Keratinocyte (primary cell): ENCODE measurements at regions not wholly inside any gene's neighbourhood (a gene's known extent, or its start where the extent isn't known, plus 50 kb on each side); places are given as distances from the start of the nearest gene placed in this dataset.

Experiments
- DNase-seq: peaks from one replicate; pipeline ENCODE4 v3.0.0-alpha.2; 2011; ENCODE audit warnings: low read depth, missing footprints, low spot score
- FAIRE-seq: peaks from 2 replicates; lab custom pipeline; 2011; peaks lifted over from hg19 to GRCh38; lab: Jason Lieb, UNC
- H2AFZ ChIP-seq: 2 replicates; pipeline ENCODE4 v1.6.0; 2012; ENCODE audit warnings: low read length, control low read depth, inconsistent platforms; ENCODE audit not compliant: control insufficient read depth
- H3K27ac ChIP-seq: 2 replicates; pipeline ENCODE4 v1.5.1; 2011; ENCODE audit warnings: low read length; ENCODE audit not compliant: control insufficient read depth, insufficient read depth
- H3K27me3 ChIP-seq: 3 replicates; pipeline ENCODE4 v1.6.0; 2011; ENCODE audit warnings: low read length; ENCODE audit not compliant: control insufficient read depth, insufficient read depth; ENCODE audit errors: extremely low read depth
- H3K36me3 ChIP-seq, 2 experiments: 2 replicates in 1 of 2; 3 replicates in 1 of 2; pipeline ENCODE4 v1.5.1; 2011; ENCODE audit warnings: low read length in 2 of 2, mild to moderate bottlenecking in 1 of 2; ENCODE audit not compliant: control insufficient read depth in 2 of 2, insufficient read depth in 2 of 2; ENCODE audit errors: extremely low read depth in 1 of 2
- H3K4me1 ChIP-seq: 3 replicates; pipeline ENCODE4 v1.5.1; 2011; ENCODE audit warnings: low read length; ENCODE audit not compliant: control insufficient read depth, insufficient read depth; ENCODE audit errors: extremely low read depth
- H3K4me2 ChIP-seq: 3 replicates; pipeline ENCODE4 v1.6.0; 2011; ENCODE audit warnings: low read depth, low read length; ENCODE audit not compliant: control insufficient read depth, insufficient read depth; ENCODE audit errors: extremely low read depth
- H3K4me3 ChIP-seq, 3 experiments: fragments of 200-600 bp in 1 of 3; sonication (generic) in 1 of 3; 2 replicates in 2 of 3; 3 replicates in 1 of 3; pipeline ENCODE4 v1.5.1; 2011 to 2016; ENCODE audit warnings: low read length in 3 of 3, mild to moderate bottlenecking in 3 of 3, control low read depth in 2 of 3, inconsistent platforms in 1 of 3, low read depth in 1 of 3, mixed read lengths in 1 of 3, mixed run types in 1 of 3, moderate library complexity in 1 of 3; ENCODE audit not compliant: control insufficient read depth in 2 of 3, insufficient read depth in 2 of 3; ENCODE audit errors: extremely low read depth in 1 of 3
- H3K79me2 ChIP-seq: 2 replicates; pipeline ENCODE4 v1.6.0; 2012; ENCODE audit warnings: low read length; ENCODE audit not compliant: control insufficient read depth, insufficient read depth
- H3K9ac ChIP-seq: 3 replicates; pipeline ENCODE4 v1.6.0; 2011; ENCODE audit warnings: low read length; ENCODE audit not compliant: control insufficient read depth, insufficient read depth; ENCODE audit errors: extremely low read depth
- H3K9me1 ChIP-seq: 3 replicates; pipeline ENCODE4 v1.6.0; 2011; ENCODE audit warnings: low read length; ENCODE audit not compliant: control insufficient read depth, insufficient read depth; ENCODE audit errors: extremely low read depth
- H3K9me3 ChIP-seq: 2 replicates; pipeline ENCODE4 v1.5.1; 2012; ENCODE audit warnings: low read depth, low read length; ENCODE audit not compliant: control insufficient read depth
- H4K20me1 ChIP-seq: 3 replicates; pipeline ENCODE4 v1.6.0; 2011; ENCODE audit warnings: low read length; ENCODE audit not compliant: control insufficient read depth, insufficient read depth; ENCODE audit errors: extremely low read depth
- EZH2 ChIP-seq: IDR thresholded peaks from one replicate; pipeline ENCODE4 v1.6.1; 2012; ENCODE audit warnings: inconsistent platforms, mild to moderate bottlenecking, low read length, moderate library complexity
- dilution Hi-C: fragments of 300-500 bp; cut with MboI; formaldehyde crosslinking; loops from one replicate; pipeline ENCODE4 v1.7.0; 2020; ENCODE audit warnings: low sequenced_read_pairs; ENCODE audit not compliant: extremely low pct_ligation_motif_present
- TF ChIP-seq, protein P1 (sequence below), 3 experiments: IDR thresholded peaks in 1 of 3; conservative IDR thresholded peaks in 1 of 3; optimal IDR thresholded peaks in 1 of 3; 2 replicates in 2 of 3; 3 replicates in 1 of 3; pipeline versions ENCODE3 to v1.5.1; 2011; ENCODE audit warnings: low read length in 3 of 3, mild to moderate bottlenecking in 3 of 3, moderate library complexity in 2 of 3, control low read depth in 1 of 3, inconsistent platforms in 1 of 3; ENCODE audit not compliant: insufficient read depth in 2 of 3; ENCODE audit errors: extremely low read depth in 1 of 3

GRCh38 chr13:72160977-72161376 is 294.0 kb upstream of the DACH1 start:
- Histone ChIP-seq H3K9me1 (no peaks in the 10 kb centered on the region), H2AFZ (no peak overlapping the region), H3K9me3 (no peaks in the 10 kb centered on the region), H3K4me1 (peaks cover 2% of the 10 kb centered on the region), H3K9ac (no peak overlapping the region), H4K20me1 (no peaks in the 10 kb centered on the region), H3K27ac (no peak overlapping the region), H3K27me3 (no peaks in the 10 kb centered on the region), H3K36me3 (no peaks in the 10 kb centered on the region), H3K4me3 (no peak overlapping the region), H3K4me2 (no peak overlapping the region), H3K79me2 (no peaks in the 10 kb centered on the region)
- FAIRE-seq, result no peak
- TF ChIP-seq EZH2, result no peak
- TF ChIP-seq, protein P1, sequence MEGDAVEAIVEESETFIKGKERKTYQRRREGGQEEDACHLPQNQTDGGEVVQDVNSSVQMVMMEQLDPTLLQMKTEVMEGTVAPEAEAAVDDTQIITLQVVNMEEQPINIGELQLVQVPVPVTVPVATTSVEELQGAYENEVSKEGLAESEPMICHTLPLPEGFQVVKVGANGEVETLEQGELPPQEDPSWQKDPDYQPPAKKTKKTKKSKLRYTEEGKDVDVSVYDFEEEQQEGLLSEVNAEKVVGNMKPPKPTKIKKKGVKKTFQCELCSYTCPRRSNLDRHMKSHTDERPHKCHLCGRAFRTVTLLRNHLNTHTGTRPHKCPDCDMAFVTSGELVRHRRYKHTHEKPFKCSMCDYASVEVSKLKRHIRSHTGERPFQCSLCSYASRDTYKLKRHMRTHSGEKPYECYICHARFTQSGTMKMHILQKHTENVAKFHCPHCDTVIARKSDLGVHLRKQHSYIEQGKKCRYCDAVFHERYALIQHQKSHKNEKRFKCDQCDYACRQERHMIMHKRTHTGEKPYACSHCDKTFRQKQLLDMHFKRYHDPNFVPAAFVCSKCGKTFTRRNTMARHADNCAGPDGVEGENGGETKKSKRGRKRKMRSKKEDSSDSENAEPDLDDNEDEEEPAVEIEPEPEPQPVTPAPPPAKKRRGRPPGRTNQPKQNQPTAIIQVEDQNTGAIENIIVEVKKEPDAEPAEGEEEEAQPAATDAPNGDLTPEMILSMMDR (optimal IDR thresholded peaks at IDR 0.05 in 1 of 3, IDR thresholded peaks at IDR 0.05 in 1 of 3, conservative IDR thresholded peaks at IDR 0.05 in 1 of 3; ENCODE audit: extremely low read depth in 1 of 3, insufficient read depth in 2 of 3, low read length in 3 of 3), result no peak
- dilution Hi-C loops, result no loop called here
- no peak for DNase-seq

DNA sequence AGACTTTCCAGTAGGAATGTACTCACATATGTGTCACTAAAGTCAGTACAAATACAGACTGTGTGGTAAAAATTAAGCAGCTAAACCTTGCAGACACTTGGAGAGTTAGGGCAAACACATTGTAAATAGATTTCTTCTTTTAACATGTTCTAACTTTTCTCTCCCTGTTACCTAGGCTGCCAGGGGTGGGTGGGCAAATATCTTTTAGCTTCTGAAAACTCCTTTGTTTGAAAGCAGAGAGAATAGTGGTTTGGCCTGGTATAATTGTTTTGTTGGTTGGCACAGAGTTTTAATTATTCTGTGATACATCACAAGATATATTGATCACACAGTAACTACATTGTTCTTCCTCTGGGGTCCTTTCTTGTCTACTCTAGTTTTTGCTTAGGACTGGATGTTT is 289.8 kb upstream of the DACH1 start:
- Histone ChIP-seq H3K27ac (no peak overlapping the region), H3K4me3 (no peak overlapping the region), H3K9ac (no peak overlapping the region), H3K36me3 (no peaks in the 10 kb centered on the region), H3K4me2 (no peak overlapping the region), H3K9me1 (no peaks in the 10 kb centered on the region), H3K9me3 (no peaks in the 10 kb centered on the region), H4K20me1 (no peaks in the 10 kb centered on the region), H2AFZ (no peak overlapping the region), H3K27me3 (no peaks in the 10 kb centered on the region), H3K4me1 (no peaks in the 10 kb centered on the region), H3K79me2 (no peaks in the 10 kb centered on the region)
- dilution Hi-C loops, result no loop called here
- no peak for DNase-seq
- no peak for FAIRE-seq
- TF ChIP-seq EZH2, result no peak
- TF ChIP-seq, protein P1 (optimal IDR thresholded peaks at IDR 0.05 in 1 of 3, IDR thresholded peaks at IDR 0.05 in 1 of 3, conservative IDR thresholded peaks at IDR 0.05 in 1 of 3; ENCODE audit: extremely low read depth in 1 of 3, insufficient read depth in 2 of 3, low read length in 3 of 3), result no peak
